Activated T-helper 17 cell treated with anti-CD3 and anti-CD28 coated beads, Interleukin-2, amount 50 U/mL, for 72 hours (primary cell): ENCODE measurements at regions not wholly inside any gene's neighbourhood (a gene's known extent, or its start where the extent isn't known, plus 50 kb on each side); places are given as distances from the start of the nearest gene placed in this dataset.

Experiments used
- ATAC-seq: fragments of 150-1000 bp; cut with Tn5 transposase; replicated peaks from 2 replicates; pipeline ENCODE4 v1.10.0; 2021; ENCODE audit warnings: mild to moderate bottlenecking, moderate library complexity
- H3K27ac Mint-ChIP-seq: one replicate; pipeline ENCODE4 v1.8.0; 2022; ENCODE audit warnings: mixed read lengths
- H3K27me3 Mint-ChIP-seq: one replicate; pipeline ENCODE4 v1.8.0; 2022; ENCODE audit warnings: mixed read lengths
- H3K36me3 Mint-ChIP-seq: one replicate; pipeline ENCODE4 v1.8.0; 2022; ENCODE audit warnings: low read depth, mild to moderate bottlenecking, mixed read lengths
- H3K4me1 Mint-ChIP-seq: one replicate; pipeline ENCODE4 v1.8.0; 2022; ENCODE audit warnings: mixed read lengths
- H3K4me3 Mint-ChIP-seq: one replicate; pipeline ENCODE4 v1.8.0; 2022; ENCODE audit warnings: mild to moderate bottlenecking, mixed read lengths
- H3K9me3 Mint-ChIP-seq: one replicate; pipeline ENCODE4 v1.8.0; 2022; ENCODE audit warnings: mixed read lengths

- no peaks in the 10 kb centered on the region for H3K4me1 Mint-ChIP-seq
- no peak overlapping the region for H3K4me3 Mint-ChIP-seq
- H3K27me3 Mint-ChIP-seq = no peaks in the 10 kb centered on the region
- no peaks in the 10 kb centered on the region for H3K36me3 Mint-ChIP-seq
- H3K9me3 Mint-ChIP-seq = peaks cover 14% of the 10 kb centered on the region
- H3K27ac Mint-ChIP-seq = no peak overlapping the region
- no peak for ATAC-seq
These were observed 998.4 kb downstream of the IGSF11 start for GRCh38 chr3:118036215-118036614.

GRCh38 chr3:118055381-118055780 lies 979.3 kb downstream of the IGSF11 start:
- no peak for ATAC-seq
- H3K27ac Mint-ChIP-seq = no peak overlapping the region

GRCh38 chr3:118057086-118057485 lies 977.6 kb downstream of the IGSF11 start:
- H3K9me3 Mint-ChIP-seq = peaks cover 15% of the 10 kb centered on the region

More at GRCh38 chr3:118055381-118055780, 979.3 kb downstream of the IGSF11 start:
- Mint-ChIP-seq H3K9me3 (peaks cover 15% of the 10 kb centered on the region), H3K27me3 (no peaks in the 10 kb centered on the region), H3K36me3 (no peaks in the 10 kb centered on the region), H3K4me3 (no peak overlapping the region), H3K4me1 (no peaks in the 10 kb centered on the region)

GRCh38 chr3:118059096-118059495 lies 975.5 kb downstream of the IGSF11 start:
- no peak for ATAC-seq
- H3K4me1 Mint-ChIP-seq = no peaks in the 10 kb centered on the region
- H3K27me3 Mint-ChIP-seq = no peaks in the 10 kb centered on the region
- no peak overlapping the region for H3K4me3 Mint-ChIP-seq
- no peak overlapping the region for H3K27ac Mint-ChIP-seq
- no peaks in the 10 kb centered on the region for H3K36me3 Mint-ChIP-seq
- peaks cover 13% of the 10 kb centered on the region for H3K9me3 Mint-ChIP-seq

More at GRCh38 chr3:118057086-118057485, 977.6 kb downstream of the IGSF11 start:
- H3K4me1 Mint-ChIP-seq = no peaks in the 10 kb centered on the region
- H3K36me3 Mint-ChIP-seq = no peaks in the 10 kb centered on the region
- no peaks in the 10 kb centered on the region for H3K27me3 Mint-ChIP-seq
- ATAC-seq = no peak
- H3K27ac Mint-ChIP-seq = no peak overlapping the region
- H3K4me3 Mint-ChIP-seq = no peak overlapping the region

- Mint-ChIP-seq H3K4me1 (no peaks in the 10 kb centered on the region), H3K27ac (no peak overlapping the region), H3K9me3 (peaks cover 18% of the 10 kb centered on the region), H3K4me3 (no peak overlapping the region), H3K27me3 (no peaks in the 10 kb centered on the region), H3K36me3 (no peaks in the 10 kb centered on the region)
- no peak for ATAC-seq
These were observed 967.2 kb downstream of the IGSF11 start for GRCh38 chr3:118067439-118067838.

- no peak overlapping the region for H3K4me3 Mint-ChIP-seq
- no peak overlapping the region for H3K27ac Mint-ChIP-seq
- peaks cover 12% of the 10 kb centered on the region for H3K9me3 Mint-ChIP-seq
- ATAC-seq = no peak
- H3K27me3 Mint-ChIP-seq = no peaks in the 10 kb centered on the region
- no peaks in the 10 kb centered on the region for H3K4me1 Mint-ChIP-seq
- H3K36me3 Mint-ChIP-seq = no peaks in the 10 kb centered on the region
These were observed 958.8 kb downstream of the IGSF11 start for GRCh38 chr3:118075873-118076272.

GRCh38 chr3:118077332-118077731 lies 957.3 kb downstream of the IGSF11 start:
- Mint-ChIP-seq H3K36me3 (no peaks in the 10 kb centered on the region), H3K4me1 (no peaks in the 10 kb centered on the region), H3K27ac (no peak overlapping the region), H3K4me3 (no peak overlapping the region), H3K9me3 (peaks cover 10% of the 10 kb centered on the region), H3K27me3 (no peaks in the 10 kb centered on the region)
- no peak for ATAC-seq

- Mint-ChIP-seq H3K9me3 (peaks cover 4% of the 10 kb centered on the region), H3K27me3 (no peaks in the 10 kb centered on the region), H3K36me3 (no peaks in the 10 kb centered on the region)
These were observed 953.8 kb downstream of the IGSF11 start for GRCh38 chr3:118080889-118081288.

GRCh38 chr3:118088696-118089095 lies 946.0 kb downstream of the IGSF11 start:
- Mint-ChIP-seq H3K4me3 (no peak overlapping the region), H3K27me3 (no peaks in the 10 kb centered on the region)
- no peak for ATAC-seq

More at GRCh38 chr3:118080889-118081288, 953.8 kb downstream of the IGSF11 start:
- no peaks in the 10 kb centered on the region for H3K4me1 Mint-ChIP-seq
- H3K4me3 Mint-ChIP-seq = no peak overlapping the region
- no peak for ATAC-seq
- no peak overlapping the region for H3K27ac Mint-ChIP-seq

GRCh38 chr3:118089563-118089962 lies 945.1 kb downstream of the IGSF11 start:
- Mint-ChIP-seq H3K4me3 (no peak overlapping the region), H3K4me1 (no peaks in the 10 kb centered on the region)
- no peak for ATAC-seq

More at GRCh38 chr3:118088696-118089095, 946.0 kb downstream of the IGSF11 start:
- Mint-ChIP-seq H3K36me3 (no peaks in the 10 kb centered on the region), H3K9me3 (peaks cover 18% of the 10 kb centered on the region), H3K27ac (no peak overlapping the region), H3K4me1 (no peaks in the 10 kb centered on the region)

GRCh38 chr3:118097226-118097625 lies 937.4 kb downstream of the IGSF11 start:
- no peak overlapping the region for H3K27ac Mint-ChIP-seq
- ATAC-seq = no peak
- H3K4me3 Mint-ChIP-seq = no peak overlapping the region
- no peaks in the 10 kb centered on the region for H3K4me1 Mint-ChIP-seq
- H3K9me3 Mint-ChIP-seq = peaks cover 23% of the 10 kb centered on the region
- no peaks in the 10 kb centered on the region for H3K36me3 Mint-ChIP-seq
- no peaks in the 10 kb centered on the region for H3K27me3 Mint-ChIP-seq

More at GRCh38 chr3:118089563-118089962, 945.1 kb downstream of the IGSF11 start:
- no peaks in the 10 kb centered on the region for H3K27me3 Mint-ChIP-seq
- H3K27ac Mint-ChIP-seq = no peak overlapping the region
- H3K9me3 Mint-ChIP-seq = peaks cover 20% of the 10 kb centered on the region
- no peaks in the 10 kb centered on the region for H3K36me3 Mint-ChIP-seq

GRCh38 chr3:118097660-118098059 lies 937.0 kb downstream of the IGSF11 start:
- H3K4me1 Mint-ChIP-seq = no peaks in the 10 kb centered on the region
- H3K4me3 Mint-ChIP-seq = no peak overlapping the region
- H3K27ac Mint-ChIP-seq = no peak overlapping the region
- H3K36me3 Mint-ChIP-seq = no peaks in the 10 kb centered on the region
- no peak for ATAC-seq
- no peaks in the 10 kb centered on the region for H3K27me3 Mint-ChIP-seq
- peaks cover 19% of the 10 kb centered on the region for H3K9me3 Mint-ChIP-seq

GRCh38 chr3:118098827-118099226 lies 935.8 kb downstream of the IGSF11 start:
- ATAC-seq = no peak
- Mint-ChIP-seq H3K36me3 (no peaks in the 10 kb centered on the region), H3K27ac (no peak overlapping the region), H3K9me3 (peaks cover 18% of the 10 kb centered on the region), H3K4me3 (no peak overlapping the region), H3K4me1 (no peaks in the 10 kb centered on the region), H3K27me3 (no peaks in the 10 kb centered on the region)

GRCh38 chr3:118101891-118102290 lies 932.8 kb downstream of the IGSF11 start:
- Mint-ChIP-seq H3K36me3 (no peaks in the 10 kb centered on the region), H3K27ac (no peak overlapping the region), H3K27me3 (no peaks in the 10 kb centered on the region), H3K4me1 (no peaks in the 10 kb centered on the region), H3K9me3 (peaks cover 12% of the 10 kb centered on the region), H3K4me3 (no peak overlapping the region)
- no peak for ATAC-seq

- no peak overlapping the region for H3K4me3 Mint-ChIP-seq
- H3K4me1 Mint-ChIP-seq = no peaks in the 10 kb centered on the region
- peaks cover 12% of the 10 kb centered on the region for H3K9me3 Mint-ChIP-seq
- ATAC-seq = no peak
- H3K27ac Mint-ChIP-seq = no peak overlapping the region
- H3K27me3 Mint-ChIP-seq = no peaks in the 10 kb centered on the region
- H3K36me3 Mint-ChIP-seq = no peaks in the 10 kb centered on the region
These were observed 931.9 kb downstream of the IGSF11 start for GRCh38 chr3:118102737-118103136.

- ATAC-seq = no peak
- Mint-ChIP-seq H3K4me3 (no peak overlapping the region), H3K9me3 (peaks cover 10% of the 10 kb centered on the region), H3K36me3 (no peaks in the 10 kb centered on the region), H3K27me3 (no peaks in the 10 kb centered on the region), H3K4me1 (no peaks in the 10 kb centered on the region), H3K27ac (no peak overlapping the region)
These were observed 926.4 kb downstream of the IGSF11 start for GRCh38 chr3:118108201-118108600.
